Activated CD4-positive, alpha-beta memory T cell treated with anti-CD3 and anti-CD28 coated beads for 36 hours (primary cell): ENCODE measurements at regions not wholly inside any gene's neighbourhood (a gene's known extent, or its start where the extent isn't known, plus 50 kb on each side); places are given as distances from the start of the nearest gene placed in this dataset.

Source experiments
- CTCF ChIA-PET: fragments of 350-600 bp; sonication (Branson Sonifier 250); formaldehyde crosslinking; loops from one replicate; lab custom pipeline; 2021; ENCODE audit warnings: antibody characterized with exemption, inconsistent platforms; lab: Charles Lee
- POLR2A ChIA-PET: fragments of 350-600 bp; sonication (Branson Sonifier 250); formaldehyde crosslinking; loops from one replicate; lab custom pipeline; 2021; ENCODE audit warnings: antibody characterized with exemption; lab: Charles Lee
- DNase-seq: peaks from one replicate; pipeline ENCODE4 v3.0.0-alpha.2; 2020
- H3K27ac Mint-ChIP-seq: one replicate; pipeline ENCODE4 v1.8.0; 2021; ENCODE audit warnings: mixed read lengths
- H3K27me3 Mint-ChIP-seq: one replicate; pipeline ENCODE4 v1.8.0; 2021; ENCODE audit warnings: mixed read lengths
- H3K36me3 Mint-ChIP-seq: one replicate; pipeline ENCODE4 v1.8.0; 2021; ENCODE audit warnings: mixed read lengths
- H3K4me1 Mint-ChIP-seq: one replicate; pipeline ENCODE4 v1.8.0; 2021; ENCODE audit warnings: low read depth, mixed read lengths
- H3K4me3 Mint-ChIP-seq: one replicate; pipeline ENCODE4 v1.8.0; 2021; ENCODE audit warnings: mild to moderate bottlenecking, mixed read lengths
- H3K9me3 Mint-ChIP-seq: one replicate; pipeline ENCODE4 v1.8.0; 2021; ENCODE audit warnings: mixed read lengths
- intact Hi-C: fragments of 100-400 bp; cut with micrococcal nuclease; formaldehyde crosslinking; loops from one replicate; pipeline ENCODE4 v1.15.1; 2023

- H3K27ac Mint-ChIP-seq = no peak overlapping the region
- H3K4me1 Mint-ChIP-seq = no peaks in the 10 kb centered on the region
- DNase-seq = no peak
- no peaks in the 10 kb centered on the region for H3K36me3 Mint-ChIP-seq
- CTCF ChIA-PET = no interaction called here
- H3K9me3 Mint-ChIP-seq = no peaks in the 10 kb centered on the region
- H3K4me3 Mint-ChIP-seq = no peak overlapping the region
- POLR2A ChIA-PET = no interaction called here
- intact Hi-C loops = no loop called here
- H3K27me3 Mint-ChIP-seq = no peaks in the 10 kb centered on the region
Measured at GRCh38 chrX:8232406-8232805, 61.3 kb upstream of the VCX2 start.

- POLR2A ChIA-PET = no interaction called here
- H3K4me1 Mint-ChIP-seq = no peaks in the 10 kb centered on the region
- CTCF ChIA-PET = no interaction called here
- H3K27ac Mint-ChIP-seq = no peak overlapping the region
- intact Hi-C loops = no loop called here
- no peak overlapping the region for H3K4me3 Mint-ChIP-seq
- H3K27me3 Mint-ChIP-seq = no peaks in the 10 kb centered on the region
- no peaks in the 10 kb centered on the region for H3K36me3 Mint-ChIP-seq
- DNase-seq = no peak
- no peaks in the 10 kb centered on the region for H3K9me3 Mint-ChIP-seq
Measured at GRCh38 chrX:8233091-8233490, 62.0 kb upstream of the VCX2 start.

- intact Hi-C loops = no loop called here
- Mint-ChIP-seq H3K4me3 (no peak overlapping the region), H3K27me3 (no peaks in the 10 kb centered on the region), H3K9me3 (no peaks in the 10 kb centered on the region), H3K27ac (no peak overlapping the region), H3K36me3 (no peaks in the 10 kb centered on the region), H3K4me1 (no peaks in the 10 kb centered on the region)
- ChIA-PET CTCF (no interaction called here), POLR2A (no interaction called here)
- DNase-seq = no peak
Measured at GRCh38 chrX:8235026-8235425, 64.0 kb upstream of the VCX2 start.

GRCh38 chrX:8237718-8238117 lies 66.7 kb upstream of the VCX2 start:
- CTCF ChIA-PET = no interaction called here

GRCh38 chrX:8242431-8243020 lies 71.5 kb upstream of the VCX2 start:
- intact Hi-C loops = no loop called here
- Mint-ChIP-seq H3K27me3 (no peaks in the 10 kb centered on the region), H3K9me3 (peaks cover 3% of the 10 kb centered on the region), H3K36me3 (no peaks in the 10 kb centered on the region), H3K4me3 (no peak overlapping the region), H3K4me1 (no peaks in the 10 kb centered on the region), H3K27ac (no peak overlapping the region)
- CTCF ChIA-PET = no interaction called here
- no peak for DNase-seq
- POLR2A ChIA-PET = no interaction called here

More at GRCh38 chrX:8237718-8238117, 66.7 kb upstream of the VCX2 start:
- no peak for DNase-seq
- H3K27ac Mint-ChIP-seq = no peak overlapping the region
- H3K27me3 Mint-ChIP-seq = no peaks in the 10 kb centered on the region
- POLR2A ChIA-PET = no interaction called here
- no peaks in the 10 kb centered on the region for H3K4me1 Mint-ChIP-seq
- intact Hi-C loops = no loop called here
- peaks cover 3% of the 10 kb centered on the region for H3K9me3 Mint-ChIP-seq
- H3K4me3 Mint-ChIP-seq = no peak overlapping the region
- H3K36me3 Mint-ChIP-seq = no peaks in the 10 kb centered on the region

- Mint-ChIP-seq H3K4me1 (no peaks in the 10 kb centered on the region), H3K27ac (no peak overlapping the region)
- intact Hi-C loops = no loop called here
Measured at GRCh38 chrX:8244301-8244700, 73.2 kb upstream of the VCX2 start.

GRCh38 chrX:8245411-8245810 lies 74.3 kb upstream of the VCX2 start:
- POLR2A ChIA-PET = no interaction called here

More at GRCh38 chrX:8244301-8244700, 73.2 kb upstream of the VCX2 start:
- CTCF ChIA-PET = no interaction called here
- no peak overlapping the region for H3K4me3 Mint-ChIP-seq
- no peaks in the 10 kb centered on the region for H3K27me3 Mint-ChIP-seq
- no peak for DNase-seq
- peaks cover 8% of the 10 kb centered on the region for H3K9me3 Mint-ChIP-seq
- no peaks in the 10 kb centered on the region for H3K36me3 Mint-ChIP-seq
- POLR2A ChIA-PET = interaction anchor here (0.6 kb wide), 1 partner anchor 17 kb away, joined by 4 read pairs; no protein-coding TSS in a partner anchor

GRCh38 chrX:8253096-8253495 lies 82.0 kb upstream of the VCX2 start:
- Mint-ChIP-seq H3K27ac (no peak overlapping the region), H3K9me3 (peaks cover 8% of the 10 kb centered on the region), H3K4me3 (no peak overlapping the region), H3K27me3 (no peaks in the 10 kb centered on the region), H3K4me1 (no peaks in the 10 kb centered on the region), H3K36me3 (no peaks in the 10 kb centered on the region)
- DNase-seq = no peak
- intact Hi-C loops = no loop called here
- CTCF ChIA-PET = no interaction called here
- POLR2A ChIA-PET = no interaction called here

More at GRCh38 chrX:8245411-8245810, 74.3 kb upstream of the VCX2 start:
- intact Hi-C loops = no loop called here
- H3K27ac Mint-ChIP-seq = no peak overlapping the region
- no peaks in the 10 kb centered on the region for H3K4me1 Mint-ChIP-seq
- H3K9me3 Mint-ChIP-seq = peaks cover 8% of the 10 kb centered on the region
- DNase-seq = no peak
- CTCF ChIA-PET = no interaction called here
- no peaks in the 10 kb centered on the region for H3K27me3 Mint-ChIP-seq
- H3K36me3 Mint-ChIP-seq = no peaks in the 10 kb centered on the region
- no peak overlapping the region for H3K4me3 Mint-ChIP-seq

- Mint-ChIP-seq H3K4me1 (no peaks in the 10 kb centered on the region), H3K36me3 (no peaks in the 10 kb centered on the region), H3K27me3 (no peaks in the 10 kb centered on the region), H3K9me3 (peaks cover 4% of the 10 kb centered on the region), H3K27ac (no peak overlapping the region), H3K4me3 (no peak overlapping the region)
- ChIA-PET CTCF (no interaction called here), POLR2A (no interaction called here)
- intact Hi-C loops = no loop called here
- no peak for DNase-seq
Measured at GRCh38 chrX:8254401-8254800, 83.3 kb upstream of the VCX2 start.

GRCh38 chrX:8272821-8273220 lies 101.8 kb upstream of the VCX2 start:
- DNase-seq = no peak
- CTCF ChIA-PET = no interaction called here
- intact Hi-C loops = no loop called here
- Mint-ChIP-seq H3K36me3 (no peaks in the 10 kb centered on the region), H3K27ac (no peak overlapping the region), H3K4me3 (no peak overlapping the region), H3K27me3 (no peaks in the 10 kb centered on the region), H3K4me1 (no peaks in the 10 kb centered on the region), H3K9me3 (peaks cover 7% of the 10 kb centered on the region)
- POLR2A ChIA-PET = no interaction called here

GRCh38 chrX:8273451-8273895 lies 102.4 kb upstream of the VCX2 start:
- Mint-ChIP-seq H3K9me3 (peaks cover 7% of the 10 kb centered on the region), H3K4me3 (no peak overlapping the region), H3K4me1 (no peaks in the 10 kb centered on the region), H3K27ac (no peak overlapping the region), H3K27me3 (no peaks in the 10 kb centered on the region), H3K36me3 (no peaks in the 10 kb centered on the region)
- intact Hi-C loops = no loop called here
- POLR2A ChIA-PET = no interaction called here
- DNase-seq = no peak
- CTCF ChIA-PET = no interaction called here

- Mint-ChIP-seq H3K36me3 (no peaks in the 10 kb centered on the region), H3K27ac (no peak overlapping the region), H3K4me1 (no peaks in the 10 kb centered on the region), H3K27me3 (no peaks in the 10 kb centered on the region), H3K4me3 (no peak overlapping the region), H3K9me3 (peaks cover 7% of the 10 kb centered on the region)
- CTCF ChIA-PET = no interaction called here
- DNase-seq = no peak
- intact Hi-C loops = no loop called here
- POLR2A ChIA-PET = no interaction called here
Measured at GRCh38 chrX:8274170-8274569, 103.1 kb upstream of the VCX2 start.

GRCh38 chrX:8278557-8278956 lies 107.5 kb upstream of the VCX2 start:
- H3K4me3 Mint-ChIP-seq = no peak overlapping the region
- intact Hi-C loops = no loop called here

More at GRCh38 chrX:8278557-8278956, 107.5 kb upstream of the VCX2 start:
- Mint-ChIP-seq H3K9me3 (peaks cover 5% of the 10 kb centered on the region), H3K36me3 (no peaks in the 10 kb centered on the region), H3K27me3 (no peaks in the 10 kb centered on the region), H3K27ac (no peak overlapping the region), H3K4me1 (no peaks in the 10 kb centered on the region)
- no peak for DNase-seq
- CTCF ChIA-PET = no interaction called here
- POLR2A ChIA-PET = no interaction called here
